GM13977 (cell line): ENCODE measurements at regions not wholly inside any gene's neighbourhood (a gene's known extent, or its start where the extent isn't known, plus 50 kb on each side); places are given as distances from the start of the nearest gene placed in this dataset.

Experiments
- DNase-seq: peaks from one replicate; pipeline ENCODE4 v3.0.0; 2012; ENCODE audit warnings: low spot score
- CTCF ChIP-seq: IDR thresholded peaks from 2 replicates; pipeline ENCODE4 v1.5.1; 2012; ENCODE audit warnings: mild to moderate bottlenecking, control low read depth; ENCODE audit not compliant: insufficient read depth; ENCODE audit errors: extremely low read depth, missing control alignments
- in situ Hi-C: fragments of 300-500 bp; cut with MboI; formaldehyde crosslinking; loops from one replicate; pipeline ENCODE4 v1.12.0; 2022; ENCODE audit warnings: low sequenced_read_pairs, low pct_unique_long_range_greater_than_20kb, mixed read lengths, inconsistent platforms; ENCODE audit not compliant: unreplicated experiment

DNA sequence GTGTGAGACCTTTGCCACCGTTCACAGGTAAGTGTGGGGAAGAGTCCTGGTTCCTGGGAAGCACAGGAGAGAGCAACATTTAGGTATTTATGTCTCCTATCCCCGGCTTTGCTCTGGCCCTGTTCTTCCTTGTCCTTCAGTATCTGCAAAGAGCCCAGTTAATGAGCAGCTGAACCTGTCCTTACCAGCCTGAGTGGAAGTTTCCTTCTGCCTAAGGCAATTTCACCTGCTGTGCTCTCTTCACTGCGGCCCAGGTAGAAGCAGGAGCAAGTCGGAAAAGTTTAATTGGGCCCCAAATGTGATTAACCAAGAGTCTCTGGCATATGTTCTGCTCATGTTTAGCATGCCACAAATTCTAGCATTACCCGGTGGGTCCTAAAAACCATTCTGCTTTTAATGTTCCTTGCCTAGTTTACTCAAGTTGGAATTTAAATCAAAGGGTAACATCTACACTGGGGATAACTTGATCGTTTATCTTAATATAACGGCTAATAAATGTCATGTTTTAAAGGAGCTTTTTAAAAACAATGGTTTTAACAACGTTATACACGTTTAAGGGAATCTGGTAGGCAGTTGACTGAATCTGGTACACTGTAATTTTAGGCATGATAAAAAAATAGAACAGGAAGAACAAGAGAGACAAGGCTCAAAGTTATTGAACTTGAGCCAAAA, 817.1 kb downstream of the TYW1 start:
- TF ChIP-seq CTCF = no peak
- in situ Hi-C loops = no loop called here
- no peak for DNase-seq

DNA sequence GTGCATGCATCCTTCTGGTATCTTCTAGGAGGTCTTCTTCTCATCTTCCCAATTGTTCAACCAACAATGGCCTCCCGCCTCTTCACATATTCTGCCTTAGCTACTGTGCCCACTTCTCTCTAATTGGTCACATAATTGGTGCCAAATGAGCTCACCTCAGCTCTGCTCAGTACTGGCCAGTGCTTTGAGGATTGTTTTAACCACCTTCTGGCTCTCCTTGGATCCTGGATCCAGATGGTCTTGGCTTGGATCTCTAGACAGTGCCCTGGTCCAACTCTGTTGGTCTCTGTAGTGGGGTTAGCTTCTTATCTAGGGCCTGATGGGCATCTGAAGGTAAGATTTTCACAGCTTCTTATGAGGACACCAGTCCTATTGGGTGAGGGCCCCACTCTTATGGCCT, 820.8 kb downstream of the TYW1 start:
- TF ChIP-seq CTCF = no peak
- in situ Hi-C loops = no loop called here
- DNase-seq = no peak

DNA sequence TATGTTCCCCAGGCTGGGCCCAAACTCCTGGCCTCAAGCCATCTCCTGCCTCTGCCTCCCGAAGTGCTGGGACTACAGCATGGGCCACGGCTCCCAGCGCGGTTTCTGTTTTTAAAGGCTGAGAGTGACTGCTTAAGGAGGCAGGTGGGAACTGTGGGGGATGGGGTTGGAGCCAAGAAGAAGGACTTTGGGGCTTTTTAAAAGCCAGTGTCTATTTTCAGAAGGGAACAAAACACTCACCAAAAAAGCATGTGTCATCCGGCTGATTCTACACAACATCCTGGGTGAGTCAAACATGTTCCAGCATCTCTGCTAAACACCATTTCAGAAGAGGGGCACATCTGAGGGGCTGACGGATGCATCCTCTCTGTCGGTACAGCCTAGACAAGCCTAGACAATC, 824.5 kb downstream of the TYW1 start:
- in situ Hi-C loops = no loop called here
- no peak for DNase-seq
- no peak for TF ChIP-seq CTCF

- no peak for TF ChIP-seq CTCF
- in situ Hi-C loops = no loop called here
- no peak for DNase-seq
These were observed 826.7 kb downstream of the TYW1 start for GRCh38 chr7:67823345-67823744.

DNA sequence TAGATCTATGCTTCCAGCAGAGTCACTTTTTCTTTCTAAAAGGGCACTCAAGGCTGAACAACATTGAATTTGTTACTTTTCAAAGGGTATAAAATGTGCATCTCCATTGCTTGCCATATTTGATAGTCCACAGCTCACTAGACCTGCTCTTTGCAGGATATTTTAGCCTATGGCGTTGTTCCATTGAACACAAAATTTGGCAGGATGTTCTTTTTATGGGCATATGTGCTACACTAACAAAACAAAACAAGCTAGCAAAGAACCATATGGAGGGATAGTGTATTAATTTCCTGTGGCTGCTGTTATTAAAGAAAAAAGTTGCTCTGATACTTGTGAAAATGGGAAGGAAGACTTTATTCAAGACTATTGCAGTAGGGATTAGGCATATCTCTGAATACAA, 828.7 kb downstream of the TYW1 start:
- in situ Hi-C loops = no loop called here
- no peak for DNase-seq
- no peak for TF ChIP-seq CTCF

GRCh38 chr7:67841896-67842295, 845.3 kb downstream of the TYW1 start:
- DNase-seq = no peak
- TF ChIP-seq CTCF = no peak
- in situ Hi-C loops = no loop called here
